WTC11 (cell line): ENCODE measurements at regions not wholly inside any gene's neighbourhood (a gene's known extent, or its start where the extent isn't known, plus 50 kb on each side); places are given as distances from the start of the nearest gene placed in this dataset.

Experiments
- ATAC-seq: fragments of 200-7000 bp; cut with Tn5 transposase; 2 replicates; pipeline ENCODE4 v1.10.0; 2021; ENCODE audit warnings: mild to moderate bottlenecking, moderate library complexity
- CTCF ChIA-PET: fragments of 300-600 bp; sonication (Branson Sonifier 250); formaldehyde crosslinking; loops from one replicate; lab custom pipeline; 2021; ENCODE audit warnings: antibody characterized with exemption; lab: Charles Lee
- POLR2A ChIA-PET: fragments of 350-600 bp; sonication (Branson Sonifier 250); formaldehyde crosslinking; loops from one replicate; lab custom pipeline; 2021; ENCODE audit warnings: antibody characterized with exemption; lab: Charles Lee
- DNase-seq: peaks from one replicate; pipeline ENCODE4 v3.0.0; 2021; ENCODE audit warnings: low spot score
- H3K27ac Mint-ChIP-seq: 2 replicates; pipeline ENCODE4 v1.8.0; 2021; ENCODE audit warnings: mixed read lengths
- H3K27me3 Mint-ChIP-seq: 2 replicates; pipeline ENCODE4 v1.8.0; 2021; ENCODE audit warnings: low read depth, mild to moderate bottlenecking, moderate library complexity, mixed read lengths
- H3K36me3 Mint-ChIP-seq: 2 replicates; pipeline ENCODE4 v1.8.0; 2021; ENCODE audit warnings: mixed read lengths
- H3K4me1 Mint-ChIP-seq: 2 replicates; pipeline ENCODE4 v1.8.0; 2022; ENCODE audit warnings: mixed read lengths
- H3K4me3 Mint-ChIP-seq: 2 replicates; pipeline ENCODE4 v1.8.0; 2021; ENCODE audit warnings: mild to moderate bottlenecking, moderate library complexity, mixed read lengths
- H3K9me3 Mint-ChIP-seq: 2 replicates; pipeline ENCODE4 v1.8.0; 2021; ENCODE audit warnings: mixed read lengths
- AR ChIP-seq: fragments of 250-450 bp; sonication (Bioruptor Pico); IDR thresholded peaks from 2 replicates; pipeline ENCODE4 v1.9.0; 2021; ENCODE audit warnings: mild to moderate bottlenecking
- ATF6 ChIP-seq: sonication (generic); formaldehyde crosslinking; IDR thresholded peaks from 2 replicates; pipeline ENCODE4 v1.8.1; 2023; ENCODE audit warnings: mild to moderate bottlenecking, missing genetic modification reagents
- CTCF ChIP-seq: fragments of 200-600 bp; IDR thresholded peaks from 2 replicates; pipeline ENCODE4 v1.8.0; 2022; ENCODE audit warnings: antibody characterized with exemption
- E2F4 ChIP-seq: sonication (generic); formaldehyde crosslinking; IDR thresholded peaks from 2 replicates; pipeline ENCODE4 v1.8.1; 2022; ENCODE audit warnings: low read depth, mild to moderate bottlenecking, moderate library complexity, missing genetic modification reagents, borderline replicate concordance
- IRF1 ChIP-seq: sonication (generic); formaldehyde crosslinking; IDR thresholded peaks from 2 replicates; pipeline ENCODE4 v1.8.0; 2023; ENCODE audit warnings: missing genetic modification reagents
- MXD4 ChIP-seq: fragments of 250-450 bp; sonication (Bioruptor Pico); IDR thresholded peaks from 2 replicates; pipeline ENCODE4 v1.8.0; 2021; ENCODE audit warnings: mild to moderate bottlenecking, moderate library complexity, borderline replicate concordance
- NFATC4 ChIP-seq: fragments of 250-450 bp; sonication (Bioruptor Pico); IDR thresholded peaks from 2 replicates; pipeline ENCODE4 v1.9.0; 2021; ENCODE audit warnings: mild to moderate bottlenecking
- NR1H2 ChIP-seq: sonication (generic); formaldehyde crosslinking; IDR thresholded peaks from 2 replicates; pipeline ENCODE4 v1.9.0; 2021; ENCODE audit warnings: mild to moderate bottlenecking, moderate library complexity, missing genetic modification reagents
- PRRX2 ChIP-seq: fragments of 250-450 bp; sonication (Bioruptor Pico); IDR thresholded peaks from 2 replicates; pipeline ENCODE4 v1.8.0; 2021; ENCODE audit warnings: mild to moderate bottlenecking
- RELA ChIP-seq: sonication (generic); formaldehyde crosslinking; IDR thresholded peaks from 2 replicates; pipeline ENCODE4 v1.8.1; 2022; ENCODE audit warnings: missing genetic modification reagents, mild to moderate bottlenecking, borderline replicate concordance
- SMAD4 ChIP-seq: sonication (generic); formaldehyde crosslinking; IDR thresholded peaks from 2 replicates; pipeline ENCODE4 v1.8.0; 2022; ENCODE audit warnings: mild to moderate bottlenecking, missing genetic modification reagents
- TCF7 ChIP-seq: sonication (generic); formaldehyde crosslinking; IDR thresholded peaks from 2 replicates; pipeline ENCODE4 v1.8.0; 2022; ENCODE audit warnings: mild to moderate bottlenecking, low read depth, missing genetic modification reagents, moderate library complexity
- USF1 ChIP-seq: sonication (generic); formaldehyde crosslinking; IDR thresholded peaks from 2 replicates; pipeline ENCODE4 v1.8.0; 2022; ENCODE audit warnings: mild to moderate bottlenecking, missing genetic modification reagents
- ZNF219 ChIP-seq: sonication (generic); formaldehyde crosslinking; IDR thresholded peaks from 2 replicates; pipeline ENCODE4 v1.8.0; 2023; ENCODE audit warnings: missing genetic modification reagents, mild to moderate bottlenecking, borderline replicate concordance
- ZNF232 ChIP-seq: sonication (generic); formaldehyde crosslinking; IDR thresholded peaks from 2 replicates; pipeline ENCODE4 v1.8.0; 2022; ENCODE audit warnings: mild to moderate bottlenecking, missing genetic modification reagents
- ZNF396 ChIP-seq: fragments of 250-450 bp; sonication (Bioruptor Pico); IDR thresholded peaks from 2 replicates; pipeline ENCODE4 v1.8.0; 2021; ENCODE audit warnings: mild to moderate bottlenecking, moderate library complexity, borderline replicate concordance
- ZNF512 ChIP-seq: sonication (generic); formaldehyde crosslinking; IDR thresholded peaks from 2 replicates; pipeline ENCODE4 v1.8.1; 2022; ENCODE audit warnings: missing genetic modification reagents, borderline replicate concordance
- TF ChIP-seq, protein P1 (sequence below): sonication (generic); formaldehyde crosslinking; IDR thresholded peaks from 2 replicates; pipeline ENCODE4 v1.8.0; 2023; ENCODE audit warnings: missing genetic modification reagents, mild to moderate bottlenecking, borderline replicate concordance
- TF ChIP-seq, protein P2 (sequence below): sonication (generic); formaldehyde crosslinking; conservative IDR thresholded peaks from 2 replicates; pipeline ENCODE4 v1.8.1; 2023; ENCODE audit warnings: mild to moderate bottlenecking, low read depth, missing genetic modification reagents, moderate library complexity

DNA sequence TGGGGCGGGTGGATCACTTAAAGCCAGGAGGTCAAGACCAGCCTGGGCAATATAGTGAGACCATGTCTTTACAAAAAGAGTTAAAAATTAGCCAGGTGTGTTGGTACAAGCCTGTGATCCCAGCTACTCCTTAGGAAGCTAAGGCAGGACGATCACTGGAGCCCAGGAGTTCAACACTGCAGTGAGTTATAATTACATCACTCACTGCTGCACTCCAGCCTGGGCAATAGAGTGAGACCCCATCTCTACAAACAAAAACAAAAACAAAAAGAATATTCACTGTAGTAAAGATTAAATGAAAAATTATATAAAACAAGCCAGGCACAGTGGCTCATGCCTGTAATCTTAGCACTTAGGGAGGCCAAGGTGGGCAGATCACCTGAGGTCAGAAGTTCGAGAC lies 1047.6 kb upstream of the AUTS2 start:
- Mint-ChIP-seq H3K27ac (no peak overlapping the region), H3K4me3 (no peak overlapping the region), H3K36me3 (no peaks in the 10 kb centered on the region), H3K4me1 (no peaks in the 10 kb centered on the region), H3K27me3 (no peaks in the 10 kb centered on the region), H3K9me3 (no peaks in the 10 kb centered on the region)
- ChIA-PET CTCF (no interaction called here), POLR2A (no interaction called here)
- ATAC-seq, result no peak
- no peak for DNase-seq
- TF ChIP-seq NFATC4 (CRISPR knock-in tag) (no peak), ATF6 (no peak), USF1 (CRISPR knock-in tag) (no peak), E2F4 (CRISPR knock-in tag) (no peak), ZNF396 (no peak), RELA (no peak), IRF1 (no peak), MXD4 (no peak), ZNF512 (CRISPR knock-in tag) (no peak), TCF7 (CRISPR knock-in tag) (no peak), PRRX2 (no peak), SMAD4 (CRISPR knock-in tag) (no peak), CTCF (no peak), ZNF219 (CRISPR knock-in tag) (no peak), AR (CRISPR knock-in tag) (no peak), ZNF232 (CRISPR knock-in tag) (no peak), NR1H2 (CRISPR knock-in tag) (no peak)
- TF ChIP-seq, protein P1, sequence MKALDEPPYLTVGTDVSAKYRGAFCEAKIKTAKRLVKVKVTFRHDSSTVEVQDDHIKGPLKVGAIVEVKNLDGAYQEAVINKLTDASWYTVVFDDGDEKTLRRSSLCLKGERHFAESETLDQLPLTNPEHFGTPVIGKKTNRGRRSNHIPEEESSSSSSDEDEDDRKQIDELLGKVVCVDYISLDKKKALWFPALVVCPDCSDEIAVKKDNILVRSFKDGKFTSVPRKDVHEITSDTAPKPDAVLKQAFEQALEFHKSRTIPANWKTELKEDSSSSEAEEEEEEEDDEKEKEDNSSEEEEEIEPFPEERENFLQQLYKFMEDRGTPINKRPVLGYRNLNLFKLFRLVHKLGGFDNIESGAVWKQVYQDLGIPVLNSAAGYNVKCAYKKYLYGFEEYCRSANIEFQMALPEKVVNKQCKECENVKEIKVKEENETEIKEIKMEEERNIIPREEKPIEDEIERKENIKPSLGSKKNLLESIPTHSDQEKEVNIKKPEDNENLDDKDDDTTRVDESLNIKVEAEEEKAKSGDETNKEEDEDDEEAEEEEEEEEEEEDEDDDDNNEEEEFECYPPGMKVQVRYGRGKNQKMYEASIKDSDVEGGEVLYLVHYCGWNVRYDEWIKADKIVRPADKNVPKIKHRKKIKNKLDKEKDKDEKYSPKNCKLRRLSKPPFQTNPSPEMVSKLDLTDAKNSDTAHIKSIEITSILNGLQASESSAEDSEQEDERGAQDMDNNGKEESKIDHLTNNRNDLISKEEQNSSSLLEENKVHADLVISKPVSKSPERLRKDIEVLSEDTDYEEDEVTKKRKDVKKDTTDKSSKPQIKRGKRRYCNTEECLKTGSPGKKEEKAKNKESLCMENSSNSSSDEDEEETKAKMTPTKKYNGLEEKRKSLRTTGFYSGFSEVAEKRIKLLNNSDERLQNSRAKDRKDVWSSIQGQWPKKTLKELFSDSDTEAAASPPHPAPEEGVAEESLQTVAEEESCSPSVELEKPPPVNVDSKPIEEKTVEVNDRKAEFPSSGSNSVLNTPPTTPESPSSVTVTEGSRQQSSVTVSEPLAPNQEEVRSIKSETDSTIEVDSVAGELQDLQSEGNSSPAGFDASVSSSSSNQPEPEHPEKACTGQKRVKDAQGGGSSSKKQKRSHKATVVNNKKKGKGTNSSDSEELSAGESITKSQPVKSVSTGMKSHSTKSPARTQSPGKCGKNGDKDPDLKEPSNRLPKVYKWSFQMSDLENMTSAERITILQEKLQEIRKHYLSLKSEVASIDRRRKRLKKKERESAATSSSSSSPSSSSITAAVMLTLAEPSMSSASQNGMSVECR (CRISPR knock-in tag), result no peak
- TF ChIP-seq, protein P2, sequence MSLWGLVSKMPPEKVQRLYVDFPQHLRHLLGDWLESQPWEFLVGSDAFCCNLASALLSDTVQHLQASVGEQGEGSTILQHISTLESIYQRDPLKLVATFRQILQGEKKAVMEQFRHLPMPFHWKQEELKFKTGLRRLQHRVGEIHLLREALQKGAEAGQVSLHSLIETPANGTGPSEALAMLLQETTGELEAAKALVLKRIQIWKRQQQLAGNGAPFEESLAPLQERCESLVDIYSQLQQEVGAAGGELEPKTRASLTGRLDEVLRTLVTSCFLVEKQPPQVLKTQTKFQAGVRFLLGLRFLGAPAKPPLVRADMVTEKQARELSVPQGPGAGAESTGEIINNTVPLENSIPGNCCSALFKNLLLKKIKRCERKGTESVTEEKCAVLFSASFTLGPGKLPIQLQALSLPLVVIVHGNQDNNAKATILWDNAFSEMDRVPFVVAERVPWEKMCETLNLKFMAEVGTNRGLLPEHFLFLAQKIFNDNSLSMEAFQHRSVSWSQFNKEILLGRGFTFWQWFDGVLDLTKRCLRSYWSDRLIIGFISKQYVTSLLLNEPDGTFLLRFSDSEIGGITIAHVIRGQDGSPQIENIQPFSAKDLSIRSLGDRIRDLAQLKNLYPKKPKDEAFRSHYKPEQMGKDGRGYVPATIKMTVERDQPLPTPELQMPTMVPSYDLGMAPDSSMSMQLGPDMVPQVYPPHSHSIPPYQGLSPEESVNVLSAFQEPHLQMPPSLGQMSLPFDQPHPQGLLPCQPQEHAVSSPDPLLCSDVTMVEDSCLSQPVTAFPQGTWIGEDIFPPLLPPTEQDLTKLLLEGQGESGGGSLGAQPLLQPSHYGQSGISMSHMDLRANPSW (CRISPR knock-in tag), result no peak
